Fibroblast of lung (primary cell): ENCODE measurements at regions not wholly inside any gene's neighbourhood (a gene's known extent, or its start where the extent isn't known, plus 50 kb on each side); places are given as distances from the start of the nearest gene placed in this dataset.

Source experiments
- DNase-seq, 2 donors: peaks; one replicate each; pipeline versions ENCODE4 v3.0.0 to v3.0.0-alpha.2; 2010; ENCODE audit warnings: low read depth in 2 of 2
- H2AFZ ChIP-seq: 2 replicates; pipeline ENCODE4 v1.5.1; 2012; ENCODE audit warnings: low read length, control low read depth, inconsistent platforms
- H3K27ac ChIP-seq: 2 replicates; pipeline ENCODE4 v1.5.1; 2011; ENCODE audit warnings: low read length, control low read depth; ENCODE audit not compliant: insufficient read depth
- H3K27me3 ChIP-seq: 2 replicates; pipeline ENCODE4 v1.5.1; 2011; ENCODE audit warnings: mild to moderate bottlenecking, low read length; ENCODE audit not compliant: control insufficient read depth, insufficient read depth
- H3K36me3 ChIP-seq: 2 replicates; pipeline ENCODE4 v1.5.1; 2011; ENCODE audit warnings: low read length; ENCODE audit not compliant: control insufficient read depth, insufficient read depth
- H3K4me1 ChIP-seq: 2 replicates; pipeline ENCODE4 v1.5.1; 2011; ENCODE audit warnings: low read length; ENCODE audit not compliant: control insufficient read depth, insufficient read depth; ENCODE audit errors: extremely low read depth
- H3K4me2 ChIP-seq: 2 replicates; pipeline ENCODE4 v1.5.1; 2011; ENCODE audit warnings: low read length, control low read depth; ENCODE audit not compliant: insufficient read depth; ENCODE audit errors: extremely low read depth
- H3K4me3 ChIP-seq, 4 experiments: fragments of 200-600 bp in 1 of 4; sonication (generic) in 1 of 4; replicated peaks in 1 of 4; 2 replicates each; pipeline ENCODE4 v1.5.1; 2011 to 2016; ENCODE audit warnings: low read length in 4 of 4, low read depth in 3 of 4, mild to moderate bottlenecking in 3 of 4, control low read depth in 2 of 4, inconsistent platforms in 1 of 4, mixed read lengths in 1 of 4; ENCODE audit not compliant: insufficient read depth in 1 of 4; ENCODE audit errors: control extremely low read depth in 1 of 4
- H3K79me2 ChIP-seq: 2 replicates; pipeline ENCODE4 v1.5.1; 2012; ENCODE audit warnings: mild to moderate bottlenecking, low read length, inconsistent platforms; ENCODE audit not compliant: control insufficient read depth, insufficient read depth
- H3K9ac ChIP-seq: 2 replicates; pipeline ENCODE4 v1.5.1; 2011; ENCODE audit warnings: mild to moderate bottlenecking, low read length, control low read depth; ENCODE audit not compliant: insufficient read depth
- H3K9me3 ChIP-seq: 2 replicates; pipeline ENCODE4 v1.5.1; 2012; ENCODE audit warnings: low read depth, low read length; ENCODE audit not compliant: control insufficient read depth, insufficient read depth
- H4K20me1 ChIP-seq: 2 replicates; pipeline ENCODE4 v1.5.1; 2011; ENCODE audit warnings: low read length; ENCODE audit not compliant: control insufficient read depth, insufficient read depth; ENCODE audit errors: extremely low read depth
- CTCF ChIP-seq, 2 donors: IDR thresholded peaks in 1 of 2; conservative IDR thresholded peaks in 1 of 2; 1 replicate in 1 of 2; 2 replicates in 1 of 2; pipeline ENCODE4 v1.5.1; 2011 to 2012; ENCODE audit warnings: low read length in 2 of 2, control low read depth in 1 of 2, inconsistent platforms in 1 of 2, low read depth in 1 of 2, mild to moderate bottlenecking in 1 of 2
- EZH2 ChIP-seq: IDR thresholded peaks from 2 replicates; pipeline ENCODE4 v1.5.1; 2012; ENCODE audit warnings: low read length, control low read depth, mild to moderate bottlenecking; ENCODE audit errors: missing control alignments

- Histone ChIP-seq H3K4me1 (no peaks in the 10 kb centered on the region), H3K9ac (no peak overlapping the region), H3K27ac (no peak overlapping the region), H3K4me2 (no peak overlapping the region), H2AFZ (no peak overlapping the region), H3K36me3 (no peaks in the 10 kb centered on the region), H3K4me3 (no peak overlapping the region), H4K20me1 (no peaks in the 10 kb centered on the region), H3K9me3 (no peaks in the 10 kb centered on the region), H3K27me3 (no peaks in the 10 kb centered on the region), H3K79me2 (no peaks in the 10 kb centered on the region)
- DNase-seq = no peak
- TF ChIP-seq EZH2 = no peak
- no peak for TF ChIP-seq CTCF (conservative IDR thresholded peaks at IDR 0.05 in 1 of 2, IDR thresholded peaks at IDR 0.05 in 1 of 2; ENCODE audit: low read depth in 1 of 2, low read length in 2 of 2)
These were observed 406.6 kb upstream of the TMPRSS15 start for GRCh38 chr21:18810136-18810535.

GRCh38 chr21:18812308-18812707 lies 408.7 kb upstream of the TMPRSS15 start:
- Histone ChIP-seq H3K9ac (no peak overlapping the region), H3K4me1 (no peaks in the 10 kb centered on the region), H2AFZ (no peak overlapping the region), H4K20me1 (no peaks in the 10 kb centered on the region), H3K36me3 (no peaks in the 10 kb centered on the region), H3K79me2 (no peaks in the 10 kb centered on the region), H3K4me3 (no peak overlapping the region), H3K4me2 (no peak overlapping the region), H3K9me3 (no peaks in the 10 kb centered on the region), H3K27ac (no peak overlapping the region), H3K27me3 (no peaks in the 10 kb centered on the region)
- TF ChIP-seq CTCF (conservative IDR thresholded peaks at IDR 0.05 in 1 of 2, IDR thresholded peaks at IDR 0.05 in 1 of 2; ENCODE audit: low read depth in 1 of 2, low read length in 2 of 2) (no peak), EZH2 (no peak)
- DNase-seq = no peak

- Histone ChIP-seq H3K27me3 (no peaks in the 10 kb centered on the region), H3K36me3 (no peaks in the 10 kb centered on the region), H3K9ac (no peak overlapping the region), H3K27ac (no peak overlapping the region), H3K4me3 (no peak overlapping the region), H3K79me2 (no peaks in the 10 kb centered on the region), H2AFZ (no peak overlapping the region), H3K9me3 (no peaks in the 10 kb centered on the region), H3K4me2 (no peak overlapping the region), H3K4me1 (no peaks in the 10 kb centered on the region), H4K20me1 (no peaks in the 10 kb centered on the region)
- TF ChIP-seq CTCF (conservative IDR thresholded peaks at IDR 0.05 in 1 of 2, IDR thresholded peaks at IDR 0.05 in 1 of 2; ENCODE audit: low read depth in 1 of 2, low read length in 2 of 2) (no peak), EZH2 (no peak)
- DNase-seq = no peak
These were observed 415.9 kb upstream of the TMPRSS15 start for GRCh38 chr21:18819507-18819906.
